HG03196 (cell line): ENCODE measurements at regions not wholly inside any gene's neighbourhood (a gene's known extent, or its start where the extent isn't known, plus 50 kb on each side); places are given as distances from the start of the nearest gene placed in this dataset.
A peak's percentile ranks its signal among the peaks of the same experiment; 100 is the strongest.
"Not testable (repeated sequence)": the region's sequence is repeated elsewhere in the genome, so short reads cannot be mapped to it uniquely, and the experiment has no call there.

Experiments
- ATAC-seq: cut with Tn5 transposase; IDR thresholded peaks from one replicate; pipeline ENCODE4 v1.9.1; 2021; ENCODE audit not compliant: unreplicated experiment

DNA sequence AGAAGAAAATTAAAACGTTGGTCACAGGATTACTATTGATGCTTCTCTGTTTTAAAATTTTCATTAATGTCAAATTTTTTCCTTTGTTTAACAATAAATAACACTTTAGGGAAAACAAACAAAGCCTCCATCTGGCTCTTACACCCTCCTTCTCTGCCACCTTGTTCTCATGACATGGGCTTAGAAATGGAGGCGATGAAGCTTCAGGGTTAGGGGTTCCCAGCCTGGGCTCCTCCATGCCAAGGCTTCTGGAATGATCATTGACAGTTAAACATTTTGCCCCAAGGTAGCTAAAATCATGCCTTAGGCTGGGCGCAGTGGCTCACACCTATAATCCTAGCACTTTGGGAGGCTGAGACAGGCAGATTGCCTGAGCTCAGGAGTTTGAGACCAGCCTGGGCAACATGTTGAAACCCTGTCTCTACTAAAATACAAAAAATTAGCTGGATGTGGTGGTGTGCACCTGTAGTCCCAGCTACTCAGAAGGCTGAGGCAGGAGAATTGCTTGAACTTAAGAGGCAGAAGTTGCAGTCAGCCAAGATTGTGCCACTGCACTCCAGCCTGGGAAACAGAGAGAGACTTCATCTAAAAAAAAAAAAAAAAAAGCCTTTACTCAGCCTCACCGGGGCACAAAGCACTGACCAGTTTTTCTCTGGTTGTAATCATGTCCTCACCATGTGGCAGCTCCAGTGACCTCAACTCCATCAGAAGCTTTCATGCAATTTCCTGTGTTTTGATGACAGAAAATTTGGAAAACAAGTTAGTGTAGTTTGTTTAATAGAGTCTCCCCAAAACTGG is 125.1 kb downstream of the MYCN start:
- ATAC-seq = not testable (repeated sequence)

DNA sequence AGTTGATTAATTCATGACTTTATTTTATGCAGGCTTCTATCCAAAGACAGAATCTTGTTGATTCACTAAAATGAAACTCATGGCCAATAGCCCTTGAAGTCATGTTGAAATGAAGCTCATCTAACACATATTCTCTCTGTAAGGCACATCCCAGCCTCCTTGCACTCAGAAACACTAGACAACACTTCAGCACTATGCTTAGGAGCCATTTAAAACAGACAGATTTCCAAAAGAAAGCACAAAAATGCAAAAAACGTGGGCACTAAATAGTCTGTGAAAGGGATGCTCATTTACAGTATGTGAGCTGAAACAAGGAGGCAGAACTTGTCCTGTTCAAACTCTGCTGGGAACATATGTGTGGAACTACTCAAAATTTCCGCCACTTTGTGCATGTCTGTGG is 124.4 kb downstream of the MYCN start:
- ATAC-seq = no peak

DNA sequence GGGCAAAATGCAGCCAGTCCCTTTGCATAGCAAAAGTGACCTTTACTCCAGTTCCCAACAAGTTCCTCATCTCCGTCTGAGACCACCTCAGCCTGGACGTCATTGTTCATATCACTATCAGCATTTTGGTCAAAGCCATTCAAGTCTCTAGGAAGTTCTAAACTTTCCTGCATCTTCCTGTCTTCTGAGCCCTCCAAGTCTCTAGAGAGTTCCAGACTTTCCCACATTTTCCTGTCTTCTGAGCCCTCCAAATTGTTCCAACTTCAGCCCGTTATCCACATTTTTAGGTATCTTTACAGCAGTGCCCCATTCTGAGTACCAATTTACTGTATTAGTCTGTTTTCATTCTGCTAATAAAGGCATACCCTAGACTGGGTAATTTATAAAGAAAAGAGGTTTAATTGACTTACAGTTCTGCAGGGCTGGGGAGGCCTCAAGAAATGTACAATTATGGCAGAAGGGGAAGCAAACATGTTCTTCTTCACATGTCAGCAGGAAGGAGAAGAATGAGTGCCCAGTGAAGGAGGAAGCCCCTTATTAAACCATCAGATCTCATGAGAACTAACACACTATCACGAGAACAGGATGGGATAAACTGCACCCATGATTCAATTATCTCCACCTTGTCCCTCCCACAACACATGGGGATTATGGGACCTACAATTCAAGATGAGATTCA is 123.7 kb downstream of the MYCN start:
- ATAC-seq = no peak

DNA sequence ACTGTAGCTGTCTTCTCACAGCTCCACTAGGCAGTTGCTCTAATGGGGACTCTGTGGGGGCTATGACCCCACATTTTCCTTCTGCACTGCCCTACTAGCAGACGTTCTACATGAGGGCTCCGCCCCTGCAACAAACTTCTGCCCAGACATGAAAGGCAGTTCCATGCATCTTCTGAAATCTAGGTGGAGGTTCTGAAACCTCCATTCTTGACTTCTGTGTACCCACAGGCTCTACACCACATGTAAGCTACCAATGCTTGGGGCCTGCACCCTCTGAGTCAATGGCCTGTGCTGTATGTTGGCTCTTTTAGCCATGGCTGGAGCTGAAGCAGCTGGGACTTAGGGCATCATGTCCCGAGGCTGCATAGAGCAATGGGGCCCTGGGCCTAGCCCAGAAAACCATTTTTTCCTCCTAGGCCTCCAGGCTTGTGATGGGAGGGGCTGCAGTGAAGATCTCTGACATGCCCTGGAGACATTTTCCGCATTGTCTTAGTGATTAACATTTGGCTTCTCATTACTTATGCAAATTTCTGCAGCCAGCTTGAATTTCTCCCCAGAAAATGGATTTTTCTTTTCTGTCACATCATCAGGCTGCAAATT is 123.0 kb downstream of the MYCN start:
- ATAC-seq = no peak

DNA sequence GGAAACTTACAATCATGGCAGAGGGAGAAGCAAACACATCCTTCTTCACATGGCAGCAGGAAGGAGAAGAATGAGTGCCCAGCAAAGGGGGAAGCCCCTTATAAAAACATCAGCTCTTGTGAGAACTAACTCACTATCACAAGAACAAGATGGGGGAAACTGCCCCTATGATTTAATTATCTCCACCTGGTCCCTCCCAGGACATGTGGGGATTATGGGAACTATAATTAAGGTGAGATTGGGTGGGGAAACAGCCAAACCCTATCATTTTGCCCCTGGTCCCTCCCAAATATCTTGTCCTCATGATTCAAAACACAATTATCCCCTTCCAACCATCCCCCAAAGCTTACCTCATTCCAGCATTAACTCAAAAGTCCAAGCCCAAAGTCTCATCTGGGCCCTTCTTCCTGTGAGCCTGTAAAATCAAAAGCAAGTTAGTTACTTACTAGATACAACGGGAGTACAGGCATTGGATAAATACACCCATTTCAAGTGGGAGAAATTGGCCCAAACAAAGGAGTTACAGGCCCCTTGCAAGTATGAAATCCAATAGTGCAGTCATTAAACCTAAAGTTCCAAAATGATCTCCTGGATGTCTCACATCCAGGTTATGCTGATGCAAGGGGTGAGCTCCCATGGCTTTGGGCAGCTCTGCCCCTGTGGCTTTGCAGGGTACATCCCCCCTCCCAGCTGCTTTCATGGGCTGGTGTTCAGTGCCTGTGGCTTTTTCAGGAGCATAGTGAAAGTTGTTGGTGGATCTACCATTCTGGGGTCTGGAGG is 122.3 kb downstream of the MYCN start:
- ATAC-seq = no peak

DNA sequence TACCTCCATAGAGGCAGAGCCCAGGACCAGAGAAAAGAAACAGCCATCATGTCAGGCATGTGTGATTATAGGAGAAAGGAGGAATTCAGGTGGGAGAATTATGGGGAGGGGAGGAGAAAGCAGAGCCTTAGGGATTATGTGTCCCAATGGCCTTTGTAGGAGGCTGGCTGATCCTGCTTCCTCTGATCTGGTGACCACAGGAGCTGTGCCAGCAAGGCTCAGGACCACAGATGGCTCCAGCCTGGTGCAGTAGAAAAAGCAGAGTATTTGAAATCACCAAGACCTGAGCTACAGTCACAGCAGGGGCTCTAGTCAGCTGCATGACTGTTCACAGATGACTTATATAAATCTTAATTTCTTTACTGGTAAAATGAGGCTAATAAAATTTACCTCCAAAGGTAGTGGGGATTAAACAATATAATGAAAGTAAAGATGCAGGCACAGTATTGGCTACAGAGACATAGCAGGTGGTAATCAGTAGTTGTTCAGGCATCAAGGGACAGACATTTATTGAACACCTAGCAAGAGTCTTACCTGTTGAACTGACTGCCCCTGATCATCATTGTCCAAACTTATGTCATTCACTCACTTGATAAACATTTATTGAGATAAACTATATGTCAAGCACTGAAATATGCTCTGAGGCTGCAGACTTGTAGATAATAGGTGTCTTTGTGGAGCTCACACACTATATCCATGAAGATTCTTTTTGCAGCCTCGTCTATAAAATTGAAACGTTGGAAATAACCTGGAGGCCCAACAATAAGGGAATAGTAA is 121.3 kb downstream of the MYCN start:
- no peak for ATAC-seq

DNA sequence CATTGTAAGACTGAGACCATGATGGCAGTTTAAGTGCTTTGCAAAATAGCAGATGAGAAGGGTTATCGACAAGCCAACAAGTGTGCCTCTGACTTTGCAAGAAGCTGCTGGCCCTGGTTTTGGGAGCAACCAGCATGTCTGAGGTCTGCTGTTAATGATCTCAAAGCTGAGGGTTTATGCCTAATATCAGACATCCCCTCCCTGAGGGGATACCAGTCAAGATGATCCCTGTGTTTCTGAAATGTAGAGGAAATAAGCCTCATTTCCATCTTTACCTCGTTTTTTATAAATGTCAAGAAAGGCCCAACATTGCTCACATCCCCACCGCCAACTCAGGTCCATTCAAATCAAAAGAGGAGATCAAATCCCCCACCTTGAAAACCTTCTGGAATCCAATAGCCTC is 120.6 kb downstream of the MYCN start:
- no peak for ATAC-seq

DNA sequence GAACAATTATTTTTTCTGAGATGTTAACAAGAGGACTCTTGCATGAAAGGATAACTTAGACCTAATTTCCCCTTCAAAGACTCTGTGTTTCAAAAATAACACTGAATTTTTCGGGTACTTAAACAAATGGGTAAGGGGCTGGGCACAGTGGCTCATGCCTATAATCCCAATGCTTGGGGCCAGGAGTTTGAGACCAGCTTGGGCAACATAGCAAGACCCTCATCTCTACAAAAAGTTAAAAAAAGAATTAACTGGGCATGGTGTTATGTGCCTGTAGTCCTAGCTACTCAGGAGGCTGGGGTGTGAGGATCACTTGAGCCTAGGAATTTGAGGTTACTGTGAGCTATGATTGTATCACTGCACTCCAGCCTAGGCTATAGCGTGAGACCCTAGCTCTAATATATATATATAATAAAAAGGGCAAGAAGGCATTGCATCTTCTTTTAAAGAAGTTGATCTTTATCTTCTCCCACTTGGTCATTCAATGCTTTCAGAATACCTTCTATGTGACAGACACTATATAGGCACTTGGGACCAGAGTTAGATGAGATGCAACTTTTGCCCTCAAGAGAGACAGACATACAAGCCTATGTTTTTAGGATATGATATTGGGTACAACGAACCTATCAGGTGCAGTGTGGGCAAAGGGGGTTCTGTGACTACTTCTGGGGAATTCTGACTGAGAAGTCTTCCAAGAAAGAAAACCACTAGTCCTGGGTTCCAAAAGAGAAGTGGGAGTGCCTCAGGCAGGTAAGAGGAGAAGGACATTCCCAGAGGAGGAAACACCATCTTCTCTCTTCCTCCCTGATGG is 120.0 kb downstream of the MYCN start:
- ATAC-seq = no peak

DNA sequence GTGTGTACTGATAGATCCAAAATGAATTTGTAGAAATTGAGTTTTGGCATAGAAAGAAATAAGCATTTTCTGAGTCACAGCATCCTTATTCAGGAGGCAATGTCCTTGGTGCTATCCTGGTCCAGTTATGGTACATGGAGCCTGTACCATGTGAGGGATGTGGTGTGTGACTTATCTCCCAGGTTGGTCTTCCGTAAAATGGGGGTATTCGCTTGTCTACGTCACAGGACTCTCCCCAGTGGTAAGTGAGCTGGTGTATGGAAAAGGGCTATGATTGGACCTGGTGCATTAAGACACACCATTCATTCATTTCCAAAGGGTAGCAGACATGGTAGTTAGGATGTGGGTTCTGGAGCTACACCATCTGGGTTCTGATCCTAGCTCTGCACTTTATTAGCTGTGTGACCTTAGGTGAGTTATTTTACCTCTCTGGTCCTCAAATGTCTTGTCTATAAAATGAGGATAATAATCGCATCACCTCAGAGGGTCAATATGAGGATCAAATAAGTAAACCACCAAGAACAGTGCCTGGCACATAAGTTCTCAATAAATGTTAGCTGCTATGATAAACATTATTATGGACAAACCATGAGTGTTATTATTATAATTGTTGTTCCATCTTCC is 119.2 kb downstream of the MYCN start:
- ATAC-seq = no peak

DNA sequence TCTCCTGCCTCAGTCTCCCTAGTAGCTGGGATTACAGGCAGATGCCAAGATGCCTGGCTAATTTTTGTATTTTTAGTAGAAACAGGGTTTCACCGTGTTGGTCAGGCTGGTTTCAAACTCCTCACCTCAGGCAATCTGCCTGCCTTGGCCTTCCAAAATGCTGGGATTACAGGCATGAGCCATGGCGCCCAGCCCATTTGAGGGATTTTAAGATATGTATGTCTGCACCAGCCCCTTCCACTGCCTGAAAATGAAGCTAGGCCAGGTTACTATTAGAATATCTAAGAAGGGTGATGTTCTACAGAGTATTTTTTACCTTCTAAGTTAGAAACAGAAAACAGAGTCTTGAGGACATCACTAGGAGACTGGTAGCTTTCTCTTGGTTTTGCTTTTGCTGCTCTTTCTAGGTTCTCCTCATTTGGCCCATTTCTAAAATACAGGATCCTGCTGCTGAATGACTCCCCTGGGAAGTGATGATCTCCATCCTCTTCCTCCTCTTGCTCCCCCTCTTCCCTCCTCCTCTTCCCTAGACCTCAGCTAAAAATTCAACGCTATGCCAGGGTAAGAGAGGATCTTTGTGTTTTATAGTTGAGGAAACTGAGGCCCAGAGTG is 118.5 kb downstream of the MYCN start:
- ATAC-seq = no peak

DNA sequence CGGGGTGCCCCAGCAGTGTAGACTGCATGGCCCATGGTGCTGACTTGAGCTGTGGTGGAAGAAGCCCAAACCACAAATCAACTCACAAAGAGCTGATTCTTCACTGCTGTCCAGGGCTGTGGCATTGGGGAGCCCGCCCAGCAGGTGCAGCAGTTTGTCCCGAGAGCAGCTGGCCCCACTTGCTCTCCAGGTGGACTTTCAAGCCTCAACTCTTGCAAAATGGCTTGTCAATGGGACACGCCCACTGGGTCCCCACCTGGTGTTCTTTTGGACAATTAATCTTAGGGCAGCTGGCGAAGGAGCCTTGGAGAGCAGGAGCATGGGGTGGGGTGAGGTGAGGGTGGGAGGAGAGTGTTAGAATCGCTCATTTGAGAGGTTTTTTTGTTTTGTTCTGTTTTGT is 117.9 kb downstream of the MYCN start:
- ATAC-seq = no peak

DNA sequence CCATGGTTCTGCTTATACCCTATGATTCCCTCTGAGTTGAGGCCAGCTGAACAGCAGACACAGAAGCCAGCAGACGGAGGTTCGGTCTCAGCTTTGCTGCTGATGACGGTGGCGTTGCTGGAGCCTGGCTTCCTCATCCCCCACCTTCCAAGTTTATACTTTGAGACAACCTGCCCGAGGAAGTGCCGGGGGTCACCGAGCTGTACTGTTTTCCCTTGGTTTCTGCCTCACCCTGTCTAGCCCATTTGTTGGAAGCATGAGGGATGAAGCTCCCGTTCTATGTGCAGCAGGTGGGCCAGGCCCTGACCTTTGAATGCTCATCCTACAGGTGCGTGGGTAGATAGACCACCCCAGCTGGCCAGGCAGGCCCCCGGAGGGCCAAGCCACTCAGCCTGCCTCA is 117.3 kb downstream of the MYCN start:
- no peak for ATAC-seq

DNA sequence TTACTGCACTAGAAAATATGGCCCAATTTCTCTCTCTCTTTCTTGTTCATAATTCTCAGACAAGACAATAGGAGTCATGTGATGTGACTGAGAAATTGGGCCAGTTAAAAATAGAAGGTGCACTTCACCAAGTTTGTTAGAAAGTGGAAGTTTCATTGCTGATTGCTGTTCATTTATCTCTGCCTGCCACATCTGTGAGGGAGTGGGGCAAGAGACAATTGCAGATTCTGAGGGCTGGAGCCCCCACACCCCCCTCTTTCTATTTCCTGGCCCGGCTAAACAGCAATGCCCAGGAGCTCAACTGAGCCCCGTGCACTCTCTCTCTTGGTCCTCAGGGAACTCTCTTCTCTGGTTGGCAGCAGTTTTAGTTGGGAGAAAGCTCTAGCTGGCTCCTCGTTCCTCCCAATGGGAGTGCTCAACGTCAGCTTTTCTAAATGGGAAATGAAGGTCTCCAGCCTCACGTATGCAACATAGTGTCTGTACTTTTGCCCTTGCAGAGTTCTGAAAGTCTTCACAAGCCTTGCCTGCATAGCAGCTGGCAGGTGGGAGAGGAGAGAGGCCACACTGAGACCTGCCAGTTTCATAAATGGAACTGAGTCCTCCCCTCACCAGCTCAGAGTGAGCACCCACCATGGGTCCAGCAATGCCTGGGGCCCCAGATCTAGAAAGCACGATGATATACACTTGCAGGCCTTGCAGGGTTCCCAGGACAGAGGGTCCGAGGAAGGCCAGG is 115.7 kb downstream of the MYCN start:
- peak; percentile 90 for ATAC-seq

DNA sequence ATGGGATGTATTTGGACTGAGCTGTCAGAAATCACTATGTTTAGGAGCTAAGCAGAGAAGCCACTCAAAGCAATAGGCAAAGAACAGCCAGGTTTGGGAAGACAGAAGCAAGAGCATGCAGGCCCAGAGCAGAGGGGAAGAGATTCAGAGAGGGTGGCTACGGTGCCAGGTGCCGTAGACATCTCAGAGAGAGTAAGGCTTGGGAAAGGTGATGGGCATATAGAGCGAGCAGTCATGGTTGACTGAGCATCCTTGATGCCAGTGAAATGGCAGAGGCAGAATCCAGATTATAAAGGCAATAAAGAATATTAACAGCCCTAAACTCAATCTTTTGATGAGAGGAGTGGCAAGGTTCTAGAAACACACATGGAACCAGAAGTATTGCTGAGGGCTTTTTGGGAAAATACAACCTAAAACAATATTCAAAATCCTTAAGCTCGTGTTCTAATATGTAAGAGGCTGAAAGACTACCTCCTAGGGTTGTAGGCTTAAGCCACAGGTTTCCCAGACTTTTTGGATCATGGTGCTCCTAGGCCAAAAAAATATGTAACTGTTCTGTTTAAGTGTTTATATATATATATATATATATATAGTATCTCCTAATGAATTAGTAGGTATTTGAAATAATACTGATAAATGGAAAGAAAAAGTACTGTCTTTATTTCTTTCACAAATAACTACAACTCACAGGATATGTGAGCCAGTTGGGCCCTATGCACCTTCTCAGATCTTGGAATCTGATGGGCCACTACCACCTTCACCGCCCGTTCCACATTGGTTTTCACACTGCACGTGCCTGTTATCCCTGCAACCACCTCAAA is 113.3 kb downstream of the MYCN start:
- ATAC-seq = no peak

DNA sequence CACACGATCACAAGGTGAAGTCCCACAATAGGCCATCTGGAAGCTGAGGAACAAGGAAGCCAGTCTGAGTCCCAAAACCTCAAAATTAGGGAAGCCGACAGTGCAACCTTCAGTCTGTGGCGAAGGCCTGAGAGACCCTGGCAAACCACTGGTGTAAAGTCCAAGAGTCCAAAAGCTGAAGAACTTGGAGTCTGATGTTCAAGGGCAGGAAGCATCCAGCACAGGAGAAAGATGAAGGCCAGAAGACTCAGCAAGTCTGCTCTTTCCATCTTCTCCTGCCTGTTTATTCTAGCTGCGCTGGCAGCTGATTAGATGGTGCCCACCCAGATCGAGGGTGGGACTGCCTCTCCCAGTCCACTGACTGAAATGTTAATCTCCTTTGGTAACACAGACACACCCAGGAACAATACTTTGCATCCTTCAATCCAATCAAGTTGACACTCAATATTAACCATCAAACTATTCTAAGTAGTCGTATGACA is 112.3 kb downstream of the MYCN start:
- ATAC-seq = not testable (repeated sequence)

DNA sequence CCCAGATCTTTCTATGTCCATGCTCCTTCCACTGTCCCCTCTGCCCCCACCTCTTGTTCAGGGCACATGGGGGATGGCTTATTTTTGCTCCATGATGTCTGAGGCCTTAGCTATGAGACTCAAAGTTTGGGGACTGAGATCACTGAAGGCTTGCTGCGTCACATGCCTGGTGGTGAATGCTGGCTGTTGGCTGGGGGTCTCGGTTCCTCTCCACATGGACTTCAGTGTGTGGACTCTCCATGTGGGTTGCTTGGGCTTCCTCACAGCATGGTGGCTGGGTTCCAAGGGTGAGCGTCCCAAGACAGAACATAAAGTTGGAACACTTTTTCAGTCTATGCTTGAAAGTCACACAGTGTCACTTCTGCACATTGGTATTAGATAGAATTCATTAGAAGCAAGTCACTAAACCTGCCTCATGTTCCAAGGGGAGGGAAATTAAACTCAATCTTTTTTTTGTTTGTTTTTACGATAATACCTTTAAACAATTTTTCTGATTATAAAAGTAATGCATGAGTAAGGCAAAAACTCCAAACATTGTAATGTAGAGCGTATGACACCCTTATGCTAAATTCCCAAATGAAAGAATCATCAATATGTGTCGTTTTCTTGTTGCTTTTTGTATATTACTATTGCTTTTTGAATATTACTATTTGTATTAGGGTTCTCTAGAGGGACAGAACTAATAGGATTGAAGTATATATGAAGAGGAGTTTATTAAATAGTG is 111.7 kb downstream of the MYCN start:
- ATAC-seq = no peak
